Keratinocyte (primary cell): ENCODE measurements at regions not wholly inside any gene's neighbourhood (a gene's known extent, or its start where the extent isn't known, plus 50 kb on each side); places are given as distances from the start of the nearest gene placed in this dataset.
A peak's percentile ranks its signal among the peaks of the same experiment; 100 is the strongest.

Experiments used
- DNase-seq: peaks from one replicate; pipeline ENCODE4 v3.0.0-alpha.2; 2011; ENCODE audit warnings: low read depth, missing footprints, low spot score
- FAIRE-seq: peaks from 2 replicates; lab custom pipeline; 2011; peaks lifted over from hg19 to GRCh38; lab: Jason Lieb, UNC
- H2AFZ ChIP-seq: 2 replicates; pipeline ENCODE4 v1.6.0; 2012; ENCODE audit warnings: low read length, control low read depth, inconsistent platforms; ENCODE audit not compliant: control insufficient read depth
- H3K27ac ChIP-seq: 2 replicates; pipeline ENCODE4 v1.5.1; 2011; ENCODE audit warnings: low read length; ENCODE audit not compliant: control insufficient read depth, insufficient read depth
- H3K27me3 ChIP-seq: 3 replicates; pipeline ENCODE4 v1.6.0; 2011; ENCODE audit warnings: low read length; ENCODE audit not compliant: control insufficient read depth, insufficient read depth; ENCODE audit errors: extremely low read depth
- H3K36me3 ChIP-seq, 2 experiments: 2 replicates in 1 of 2; 3 replicates in 1 of 2; pipeline ENCODE4 v1.5.1; 2011; ENCODE audit warnings: low read length in 2 of 2, mild to moderate bottlenecking in 1 of 2; ENCODE audit not compliant: control insufficient read depth in 2 of 2, insufficient read depth in 2 of 2; ENCODE audit errors: extremely low read depth in 1 of 2
- H3K4me1 ChIP-seq: 3 replicates; pipeline ENCODE4 v1.5.1; 2011; ENCODE audit warnings: low read length; ENCODE audit not compliant: control insufficient read depth, insufficient read depth; ENCODE audit errors: extremely low read depth
- H3K4me2 ChIP-seq: 3 replicates; pipeline ENCODE4 v1.6.0; 2011; ENCODE audit warnings: low read depth, low read length; ENCODE audit not compliant: control insufficient read depth, insufficient read depth; ENCODE audit errors: extremely low read depth
- H3K4me3 ChIP-seq, 3 experiments: fragments of 200-600 bp in 1 of 3; sonication (generic) in 1 of 3; 2 replicates in 2 of 3; 3 replicates in 1 of 3; pipeline ENCODE4 v1.5.1; 2011 to 2016; ENCODE audit warnings: low read length in 3 of 3, mild to moderate bottlenecking in 3 of 3, control low read depth in 2 of 3, inconsistent platforms in 1 of 3, low read depth in 1 of 3, mixed read lengths in 1 of 3, mixed run types in 1 of 3, moderate library complexity in 1 of 3; ENCODE audit not compliant: control insufficient read depth in 2 of 3, insufficient read depth in 2 of 3; ENCODE audit errors: extremely low read depth in 1 of 3
- H3K79me2 ChIP-seq: 2 replicates; pipeline ENCODE4 v1.6.0; 2012; ENCODE audit warnings: low read length; ENCODE audit not compliant: control insufficient read depth, insufficient read depth
- H3K9ac ChIP-seq: 3 replicates; pipeline ENCODE4 v1.6.0; 2011; ENCODE audit warnings: low read length; ENCODE audit not compliant: control insufficient read depth, insufficient read depth; ENCODE audit errors: extremely low read depth
- H3K9me1 ChIP-seq: 3 replicates; pipeline ENCODE4 v1.6.0; 2011; ENCODE audit warnings: low read length; ENCODE audit not compliant: control insufficient read depth, insufficient read depth; ENCODE audit errors: extremely low read depth
- H3K9me3 ChIP-seq: 2 replicates; pipeline ENCODE4 v1.5.1; 2012; ENCODE audit warnings: low read depth, low read length; ENCODE audit not compliant: control insufficient read depth
- H4K20me1 ChIP-seq: 3 replicates; pipeline ENCODE4 v1.6.0; 2011; ENCODE audit warnings: low read length; ENCODE audit not compliant: control insufficient read depth, insufficient read depth; ENCODE audit errors: extremely low read depth
- EZH2 ChIP-seq: IDR thresholded peaks from one replicate; pipeline ENCODE4 v1.6.1; 2012; ENCODE audit warnings: inconsistent platforms, mild to moderate bottlenecking, low read length, moderate library complexity
- dilution Hi-C: fragments of 300-500 bp; cut with MboI; formaldehyde crosslinking; loops from one replicate; pipeline ENCODE4 v1.7.0; 2020; ENCODE audit warnings: low sequenced_read_pairs; ENCODE audit not compliant: extremely low pct_ligation_motif_present
- TF ChIP-seq, protein P1 (sequence below), 3 experiments: IDR thresholded peaks in 1 of 3; conservative IDR thresholded peaks in 1 of 3; optimal IDR thresholded peaks in 1 of 3; 2 replicates in 2 of 3; 3 replicates in 1 of 3; pipeline versions ENCODE3 to v1.5.1; 2011; ENCODE audit warnings: low read length in 3 of 3, mild to moderate bottlenecking in 3 of 3, moderate library complexity in 2 of 3, control low read depth in 1 of 3, inconsistent platforms in 1 of 3; ENCODE audit not compliant: insufficient read depth in 2 of 3; ENCODE audit errors: extremely low read depth in 1 of 3

DNA sequence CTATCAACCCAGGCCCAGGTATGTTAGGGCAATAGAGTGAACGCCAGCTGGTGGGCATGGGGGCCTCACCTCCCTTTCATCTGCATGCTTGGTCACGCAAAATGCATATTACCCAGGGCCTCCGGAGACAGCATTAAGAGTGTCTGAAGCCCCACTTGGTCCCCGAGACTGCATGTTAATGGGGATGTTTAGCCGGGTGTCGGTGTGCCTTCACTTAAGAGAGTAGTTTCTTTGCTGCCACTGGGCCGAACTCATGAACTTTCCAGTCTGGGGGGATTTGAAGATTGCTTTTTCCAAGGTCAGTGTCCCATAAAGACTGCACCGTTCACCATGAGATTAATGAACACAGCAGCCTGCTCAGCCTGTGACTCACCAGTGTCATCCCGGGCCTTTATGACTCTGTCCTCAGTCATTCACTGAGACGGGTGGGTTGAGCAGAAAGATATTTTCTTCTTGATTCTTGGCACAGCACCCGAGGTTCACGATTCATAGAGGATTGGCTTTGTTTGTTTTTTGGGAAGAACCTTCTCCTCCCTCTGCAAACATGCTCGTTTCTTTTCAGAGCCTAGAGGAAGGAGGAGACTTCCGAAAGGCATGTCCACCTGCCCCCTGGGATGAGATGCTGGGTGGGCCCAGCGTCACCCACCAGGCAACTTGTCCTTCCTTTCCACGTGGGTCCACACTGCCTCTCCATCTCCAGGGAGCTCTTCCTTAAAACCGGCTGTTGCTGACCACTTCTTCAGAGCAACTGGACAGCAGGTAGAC lies 199.1 kb downstream of the GLI2 start:
- TF ChIP-seq, protein P1, sequence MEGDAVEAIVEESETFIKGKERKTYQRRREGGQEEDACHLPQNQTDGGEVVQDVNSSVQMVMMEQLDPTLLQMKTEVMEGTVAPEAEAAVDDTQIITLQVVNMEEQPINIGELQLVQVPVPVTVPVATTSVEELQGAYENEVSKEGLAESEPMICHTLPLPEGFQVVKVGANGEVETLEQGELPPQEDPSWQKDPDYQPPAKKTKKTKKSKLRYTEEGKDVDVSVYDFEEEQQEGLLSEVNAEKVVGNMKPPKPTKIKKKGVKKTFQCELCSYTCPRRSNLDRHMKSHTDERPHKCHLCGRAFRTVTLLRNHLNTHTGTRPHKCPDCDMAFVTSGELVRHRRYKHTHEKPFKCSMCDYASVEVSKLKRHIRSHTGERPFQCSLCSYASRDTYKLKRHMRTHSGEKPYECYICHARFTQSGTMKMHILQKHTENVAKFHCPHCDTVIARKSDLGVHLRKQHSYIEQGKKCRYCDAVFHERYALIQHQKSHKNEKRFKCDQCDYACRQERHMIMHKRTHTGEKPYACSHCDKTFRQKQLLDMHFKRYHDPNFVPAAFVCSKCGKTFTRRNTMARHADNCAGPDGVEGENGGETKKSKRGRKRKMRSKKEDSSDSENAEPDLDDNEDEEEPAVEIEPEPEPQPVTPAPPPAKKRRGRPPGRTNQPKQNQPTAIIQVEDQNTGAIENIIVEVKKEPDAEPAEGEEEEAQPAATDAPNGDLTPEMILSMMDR (optimal IDR thresholded peaks at IDR 0.05 in 1 of 3, IDR thresholded peaks at IDR 0.05 in 1 of 3, conservative IDR thresholded peaks at IDR 0.05 in 1 of 3; ENCODE audit: extremely low read depth in 1 of 3, insufficient read depth in 2 of 3, low read length in 3 of 3): no peak
- no peak for TF ChIP-seq EZH2
- Histone ChIP-seq H3K9me1 (no peaks in the 10 kb centered on the region), H4K20me1 (no peaks in the 10 kb centered on the region), H3K27ac (no peak overlapping the region), H3K4me2 (peak overlapping the region; percentile 29), H3K27me3 (no peaks in the 10 kb centered on the region), H3K9ac (no peak overlapping the region), H3K4me1 (peaks cover 28% of the 10 kb centered on the region), H3K9me3 (peaks cover 2% of the 10 kb centered on the region), H3K4me3 (no peak overlapping the region), H3K36me3 (no peaks in the 10 kb centered on the region), H3K79me2 (no peaks in the 10 kb centered on the region), H2AFZ (no peak overlapping the region)
- dilution Hi-C loops: no loop called here
- DNase-seq (no peak), FAIRE-seq (peak; percentile 96)

DNA sequence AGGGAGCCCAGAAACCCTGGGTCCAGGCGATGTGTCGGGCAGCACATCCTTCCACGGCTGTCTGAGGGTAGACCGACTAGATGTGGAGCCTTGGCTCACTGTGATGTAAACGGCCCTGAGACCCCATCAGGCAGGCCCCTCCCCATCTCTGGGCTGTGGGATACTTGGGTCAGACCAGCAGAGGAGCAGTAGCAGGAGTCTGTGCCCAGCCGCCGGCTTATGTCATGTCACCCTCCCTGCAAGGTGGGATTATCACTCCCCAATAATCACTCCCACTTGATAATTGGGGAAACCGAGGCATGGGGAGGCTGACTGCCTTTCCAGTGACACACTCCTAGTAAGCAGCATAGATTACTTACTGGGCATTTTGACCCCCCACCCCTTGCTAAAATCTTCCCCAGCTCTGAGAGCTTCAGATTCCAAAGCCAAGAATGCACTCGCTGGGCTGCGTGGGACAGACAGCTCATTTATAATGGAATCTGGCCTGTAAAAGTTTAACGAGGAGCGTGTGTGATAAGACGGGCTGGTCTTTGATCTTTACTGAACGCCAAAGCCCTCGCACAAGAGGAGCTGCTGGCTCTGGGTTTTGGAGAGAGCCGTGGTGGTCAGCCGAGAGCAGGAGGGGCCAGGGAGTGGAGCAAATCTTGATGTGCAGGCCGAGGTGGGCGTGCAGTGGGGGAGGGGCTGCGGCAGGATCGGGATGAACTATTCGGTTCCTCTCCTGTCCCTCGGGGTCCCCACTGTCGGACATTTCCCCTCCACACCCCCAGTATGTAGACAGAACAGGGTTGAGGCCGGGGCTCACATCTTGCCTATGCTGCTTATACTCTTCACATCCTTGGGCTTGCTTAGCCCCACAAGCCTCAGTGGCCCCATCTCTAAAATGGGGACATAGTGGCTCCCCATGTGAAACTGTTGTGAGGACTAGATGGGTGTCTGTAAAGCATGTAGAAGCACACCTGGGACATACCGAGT lies 200.0 kb downstream of the GLI2 start:
- FAIRE-seq (no peak), DNase-seq (no peak)
- Histone ChIP-seq H3K4me1 (peaks cover 33% of the 10 kb centered on the region), H3K9ac (no peak overlapping the region), H3K36me3 (no peaks in the 10 kb centered on the region), H3K4me2 (no peak overlapping the region), H4K20me1 (no peaks in the 10 kb centered on the region), H2AFZ (no peak overlapping the region), H3K79me2 (no peaks in the 10 kb centered on the region), H3K9me1 (no peaks in the 10 kb centered on the region), H3K27ac (no peak overlapping the region), H3K4me3 (no peak overlapping the region), H3K27me3 (no peaks in the 10 kb centered on the region), H3K9me3 (peaks cover 2% of the 10 kb centered on the region)
- dilution Hi-C loops: no loop called here
- TF ChIP-seq, protein P1 (optimal IDR thresholded peaks at IDR 0.05 in 1 of 3, IDR thresholded peaks at IDR 0.05 in 1 of 3, conservative IDR thresholded peaks at IDR 0.05 in 1 of 3; ENCODE audit: extremely low read depth in 1 of 3, insufficient read depth in 2 of 3, low read length in 3 of 3): no peak
- no peak for TF ChIP-seq EZH2
